ENCODE measurements at regions not wholly inside any gene's neighbourhood (a gene's known extent, or its start where the extent isn't known, plus 50 kb on each side); places are given as distances from the start of the nearest gene placed in this dataset.

DNA sequence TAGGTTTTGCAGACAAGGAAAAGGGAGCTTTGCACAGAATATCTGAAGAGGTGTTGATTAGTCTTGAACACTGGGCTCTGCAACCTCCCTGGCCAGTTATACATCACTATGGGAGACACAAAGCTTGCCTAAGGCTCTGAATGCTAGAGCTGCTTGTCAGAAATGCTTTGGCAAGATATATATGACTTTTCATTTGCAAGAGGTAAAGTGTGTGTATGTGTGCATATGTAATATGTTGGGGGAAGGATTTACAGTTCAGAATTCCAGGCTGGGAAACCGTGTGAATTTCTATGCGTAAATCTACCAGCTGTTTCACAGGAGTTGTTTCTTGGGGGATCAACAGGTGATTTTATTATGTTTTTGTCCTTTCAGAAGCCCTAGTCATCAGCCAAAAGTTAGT lies 350.9 kb downstream of the TMEM114 start:
- H3K36me3 Mint-ChIP-seq (ENCODE audit: low read depth) = no peaks in the 10 kb centered on the region
- Histone ChIP-seq H3K27ac (ENCODE audit: low read depth in 1 of 2, low read length in 2 of 2) (no peak overlapping the region), H3K27me3 (ENCODE audit: control insufficient read depth in 1 of 2, insufficient read depth in 2 of 2, low read length in 2 of 2) (no peaks in the 10 kb centered on the region), H3K4me3 (ENCODE audit: low read length) (no peak overlapping the region), H3K4me1 (ENCODE audit: insufficient read depth, low read length) (no peaks in the 10 kb centered on the region), H3K36me3 (ENCODE audit: insufficient read depth, low read length) (no peaks in the 10 kb centered on the region), H3K9me3 (ENCODE audit: control insufficient read depth in 1 of 2, insufficient read depth in 1 of 2, low read length in 2 of 2) (peaks cover 0 to 4% of the 10 kb centered on the region in 2 experiments)
- intact Hi-C loops (cut with DNase I, micrococcal nuclease) = no loop called here
- H3K4me1 Mint-ChIP-seq (ENCODE audit: low read depth) = no peaks in the 10 kb centered on the region
- no peak for DNase-seq
- H3K9me3 Mint-ChIP-seq = peaks cover 13% of the 10 kb centered on the region
- ChIA-PET POLR2A (no interaction called here), CTCF (no interaction called here)
- no peak overlapping the region for H3K27ac Mint-ChIP-seq
- TF ChIP-seq CTCF (IDR thresholded peaks at IDR 0.05) = no peak
- no peak for ATAC-seq (ENCODE audit: poor library complexity)
- no peak overlapping the region for H3K4me3 Mint-ChIP-seq
- no peaks in the 10 kb centered on the region for H3K27me3 Mint-ChIP-seq

DNA sequence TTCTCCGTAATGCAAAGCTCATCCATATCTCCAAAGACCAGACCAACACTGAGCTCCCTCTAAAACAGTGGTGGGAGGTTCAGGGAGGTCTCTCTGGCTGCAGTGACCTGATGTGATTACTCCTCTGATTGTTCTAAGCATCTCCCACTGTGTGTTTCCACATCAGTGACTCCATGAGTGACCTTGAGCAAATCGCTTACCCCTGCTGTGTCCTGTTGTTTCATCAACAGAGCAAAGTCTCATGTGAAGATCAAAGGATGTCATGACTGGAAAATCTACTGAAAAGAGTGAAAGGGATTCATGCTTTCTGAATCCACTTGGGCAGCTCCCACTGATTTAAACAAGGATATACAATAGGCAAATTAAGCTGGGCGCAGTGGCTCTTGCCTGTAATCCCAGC lies 352.9 kb downstream of the TMEM114 start:
- no peak overlapping the region for H3K4me3 ChIP-seq (ENCODE audit: low read length)
- H3K27ac ChIP-seq (ENCODE audit: low read depth in 1 of 2, low read length in 2 of 2) = no peak overlapping the region
- no peaks in the 10 kb centered on the region for H3K36me3 ChIP-seq (ENCODE audit: insufficient read depth, low read length)
- Mint-ChIP-seq H3K4me1 (ENCODE audit: low read depth) (no peaks in the 10 kb centered on the region), H3K36me3 (ENCODE audit: low read depth) (no peaks in the 10 kb centered on the region), H3K27ac (no peak overlapping the region), H3K4me3 (no peak overlapping the region), H3K27me3 (no peaks in the 10 kb centered on the region), H3K9me3 (peaks cover 17% of the 10 kb centered on the region)
- intact Hi-C loops (cut with DNase I, micrococcal nuclease) = no loop called here
- no peak for ATAC-seq (ENCODE audit: poor library complexity)
- peaks cover 0 to 3% of the 10 kb centered on the region in 2 experiments for H3K9me3 ChIP-seq (ENCODE audit: control insufficient read depth in 1 of 2, insufficient read depth in 1 of 2, low read length in 2 of 2)
- no peaks in the 10 kb centered on the region for H3K27me3 ChIP-seq (ENCODE audit: control insufficient read depth in 1 of 2, insufficient read depth in 2 of 2, low read length in 2 of 2)
- POLR2A ChIA-PET = no interaction called here
- CTCF ChIA-PET = no interaction called here
- no peak for TF ChIP-seq CTCF (IDR thresholded peaks at IDR 0.05)
- DNase-seq = no peak
- no peaks in the 10 kb centered on the region for H3K4me1 ChIP-seq (ENCODE audit: insufficient read depth, low read length)

DNA sequence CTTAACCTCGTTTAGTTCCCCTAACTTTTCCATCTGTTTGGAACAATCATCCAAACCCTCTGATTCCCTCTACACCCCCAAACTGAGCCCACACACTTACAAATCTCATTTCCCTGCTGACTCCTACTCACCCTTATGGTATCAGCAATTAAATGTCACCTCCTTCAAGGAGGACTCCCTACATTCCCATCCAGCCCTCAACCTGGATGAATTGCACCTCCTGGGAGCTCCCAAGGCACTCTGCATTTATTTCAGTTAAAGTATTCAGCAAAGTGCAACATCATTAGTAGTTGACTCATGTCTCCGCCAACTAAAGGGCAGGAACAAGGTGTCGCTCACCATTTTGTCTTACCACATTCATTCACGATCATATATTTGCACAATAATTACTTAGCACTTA lies 353.5 kb downstream of the TMEM114 start:
- Histone ChIP-seq H3K27me3 (ENCODE audit: control insufficient read depth in 1 of 2, insufficient read depth in 2 of 2, low read length in 2 of 2) (no peaks in the 10 kb centered on the region), H3K4me1 (ENCODE audit: insufficient read depth, low read length) (no peaks in the 10 kb centered on the region), H3K27ac (ENCODE audit: low read depth in 1 of 2, low read length in 2 of 2) (no peak overlapping the region), H3K9me3 (ENCODE audit: control insufficient read depth in 1 of 2, insufficient read depth in 1 of 2, low read length in 2 of 2) (peaks cover 0 to 3% of the 10 kb centered on the region in 2 experiments), H3K36me3 (ENCODE audit: insufficient read depth, low read length) (no peaks in the 10 kb centered on the region), H3K4me3 (ENCODE audit: low read length) (no peak overlapping the region)
- no peaks in the 10 kb centered on the region for H3K27me3 Mint-ChIP-seq
- no peak overlapping the region for H3K27ac Mint-ChIP-seq
- H3K4me3 Mint-ChIP-seq = no peak overlapping the region
- TF ChIP-seq CTCF (IDR thresholded peaks at IDR 0.05) = no peak
- no peaks in the 10 kb centered on the region for H3K4me1 Mint-ChIP-seq (ENCODE audit: low read depth)
- H3K36me3 Mint-ChIP-seq (ENCODE audit: low read depth) = no peaks in the 10 kb centered on the region
- ChIA-PET CTCF (no interaction called here), POLR2A (no interaction called here)
- DNase-seq (no peak), ATAC-seq (ENCODE audit: poor library complexity) (no peak)
- intact Hi-C loops (cut with DNase I, micrococcal nuclease) = no loop called here
- H3K9me3 Mint-ChIP-seq = peaks cover 17% of the 10 kb centered on the region

All from CD4-positive, alpha-beta T cell (primary cell).